HG03520 (cell line): ENCODE measurements at regions not wholly inside any gene's neighbourhood (a gene's known extent, or its start where the extent isn't known, plus 50 kb on each side); places are given as distances from the start of the nearest gene placed in this dataset.

Experiments used
- ATAC-seq: cut with Tn5 transposase; IDR thresholded peaks from one replicate; pipeline ENCODE4 v1.9.1; 2021; ENCODE audit warnings: mild to moderate bottlenecking, moderate library complexity; ENCODE audit not compliant: unreplicated experiment

DNA sequence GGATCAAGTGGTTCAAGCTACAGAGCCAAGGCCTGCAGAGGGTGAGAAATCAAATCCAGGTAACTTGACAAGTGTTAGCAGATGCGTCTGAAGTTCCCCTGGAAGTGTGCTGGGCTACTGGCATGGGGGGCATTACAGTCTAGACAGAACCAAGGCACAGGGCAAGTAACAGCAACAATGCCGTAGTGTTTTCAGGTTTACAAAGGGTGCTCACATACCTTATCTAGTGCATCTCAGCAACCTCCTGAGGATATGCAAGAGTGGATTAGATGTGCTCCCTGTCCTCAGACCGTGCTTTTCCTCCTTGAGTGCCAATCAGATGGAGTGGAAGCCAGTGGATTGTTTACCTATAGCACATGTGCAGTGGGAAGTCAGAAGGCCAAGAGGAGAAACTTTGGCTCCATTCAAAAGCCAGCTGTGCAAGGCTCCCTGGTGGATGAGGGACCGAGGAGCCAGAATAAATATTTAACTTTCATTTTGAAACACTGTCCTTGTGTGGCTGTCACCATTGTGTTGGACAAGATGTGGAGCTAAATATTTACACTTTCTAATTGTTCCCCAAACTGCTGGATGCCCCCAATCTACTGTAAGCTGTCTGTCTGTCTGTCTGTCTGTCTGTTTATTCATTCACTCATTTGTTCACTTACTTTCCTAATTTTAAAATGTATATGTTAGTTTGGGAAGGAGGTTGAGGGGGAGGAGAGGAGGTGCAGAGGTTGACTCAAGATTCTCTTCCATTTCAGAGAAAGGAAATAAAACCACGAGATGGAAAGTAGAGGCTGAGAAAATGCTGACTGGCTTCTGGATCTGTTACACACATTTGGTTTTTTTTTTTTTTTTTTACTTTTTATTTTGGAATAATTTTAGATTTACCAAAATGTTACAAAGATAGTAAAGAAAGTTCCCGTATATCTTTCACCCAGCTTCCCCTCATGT is 184.0 kb upstream of the PARP11 start:
- ATAC-seq, result no peak

DNA sequence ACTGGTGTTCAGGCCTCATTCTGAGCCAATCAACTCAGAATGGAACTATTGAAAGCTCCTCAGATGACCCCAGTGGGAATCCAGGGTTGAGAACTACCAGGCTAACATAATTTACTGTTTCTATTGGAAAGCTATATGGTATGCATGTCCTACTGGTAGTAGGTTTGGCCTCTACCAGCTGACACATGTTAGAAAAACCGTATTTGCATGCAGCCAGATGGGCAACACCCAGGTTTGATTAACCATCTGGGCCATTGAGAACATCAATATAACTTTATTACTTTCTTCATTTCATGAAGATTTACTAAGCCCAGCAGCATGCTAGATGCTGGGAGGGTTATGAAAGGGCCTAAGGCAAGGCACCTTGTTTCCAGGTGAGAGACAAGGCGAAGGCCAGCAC is 181.4 kb upstream of the PARP11 start:
- no peak for ATAC-seq

DNA sequence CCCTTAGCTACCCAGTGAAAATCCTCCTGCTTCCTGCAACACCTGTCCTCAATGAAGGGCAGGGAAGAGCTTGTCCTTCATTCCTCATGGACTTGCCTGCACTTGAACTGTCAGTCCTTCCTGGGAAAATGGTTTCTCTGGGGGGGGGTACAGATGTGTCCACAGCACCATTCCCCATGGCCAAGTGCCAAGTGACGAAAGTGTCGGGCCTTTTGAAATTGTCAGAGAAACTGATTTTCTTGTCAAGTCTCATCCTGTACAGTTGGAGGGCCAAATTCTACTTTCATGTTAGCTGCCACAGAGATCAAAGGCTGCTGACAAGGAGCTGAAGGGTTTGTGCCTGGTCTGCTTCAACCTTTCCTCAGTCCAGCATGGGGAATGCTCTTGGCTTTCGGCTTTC is 179.5 kb upstream of the PARP11 start:
- no peak for ATAC-seq

DNA sequence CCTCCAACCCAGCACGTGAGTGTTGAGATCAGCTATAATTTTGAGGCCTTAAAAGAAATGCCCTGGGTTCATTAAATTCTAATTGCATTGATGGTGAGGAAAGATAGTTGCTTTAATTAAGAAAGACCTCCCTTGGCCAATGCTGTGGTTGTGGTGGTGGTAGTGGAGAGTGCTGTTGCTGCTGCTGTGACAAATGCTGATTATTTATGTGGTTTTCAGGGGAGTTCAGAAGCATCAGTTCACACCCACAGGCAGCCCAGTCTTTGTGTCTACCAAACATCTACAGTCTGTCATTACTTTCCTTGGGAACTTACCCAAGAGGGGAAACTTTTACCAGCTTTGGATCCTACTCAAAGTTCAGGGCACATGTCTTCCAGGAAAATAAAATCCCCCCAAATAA is 178.4 kb upstream of the PARP11 start:
- no peak for ATAC-seq

DNA sequence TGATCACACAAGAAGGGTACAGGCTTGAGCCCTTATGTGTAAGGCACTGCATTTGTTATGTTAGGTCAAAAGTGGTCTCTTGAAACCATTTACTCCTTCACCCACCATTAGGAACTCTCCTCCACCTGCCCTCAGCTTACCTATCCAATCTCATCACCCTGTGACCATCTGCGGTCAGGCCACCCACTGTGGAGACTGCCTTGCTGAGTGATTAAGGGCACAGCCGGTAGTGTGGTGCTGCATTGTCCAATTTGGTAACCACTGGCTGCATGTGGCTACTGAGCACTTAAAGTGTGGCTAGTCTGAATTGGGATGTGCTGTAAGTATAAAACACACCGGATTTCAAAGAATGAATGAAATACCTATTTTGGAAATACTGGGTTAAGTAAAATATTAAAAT is 177.1 kb upstream of the PARP11 start:
- ATAC-seq, result no peak

DNA sequence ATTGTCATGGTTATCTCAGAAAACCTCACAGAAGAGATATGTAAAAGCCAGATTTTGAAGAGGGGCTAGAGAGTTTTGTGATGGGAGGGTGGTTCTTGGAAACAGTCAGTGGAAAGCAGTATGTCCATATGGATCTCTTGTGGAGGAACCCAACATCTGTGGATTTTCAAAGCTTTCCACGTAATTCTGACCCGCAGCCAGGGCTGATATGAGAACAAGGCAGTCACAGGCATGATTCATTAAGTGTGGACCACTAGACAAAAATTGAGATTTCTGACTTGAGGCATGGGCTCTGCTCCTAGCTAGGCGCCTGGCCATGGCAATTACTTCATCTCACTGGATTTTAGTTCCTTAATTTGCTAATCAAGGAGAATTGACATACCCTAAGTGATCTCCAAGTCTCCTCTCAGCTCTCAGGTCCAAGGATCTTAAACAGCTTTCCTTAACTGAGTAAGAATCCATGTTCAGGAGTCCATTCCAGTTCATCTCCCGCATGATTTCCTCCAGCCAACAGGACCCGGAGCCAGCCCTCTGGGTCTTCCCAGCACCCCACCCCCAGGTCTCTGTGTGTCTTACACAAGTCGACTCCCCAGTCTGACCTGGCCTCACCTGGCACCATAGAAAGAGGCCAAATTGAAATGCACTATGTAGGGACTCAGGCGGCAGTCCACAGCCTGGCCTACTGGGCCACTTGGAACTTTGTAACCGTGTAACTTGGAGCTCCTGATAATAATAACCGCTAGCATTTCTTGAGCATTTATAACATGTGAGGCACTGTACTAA is 176.3 kb upstream of the PARP11 start:
- no peak for ATAC-seq

DNA sequence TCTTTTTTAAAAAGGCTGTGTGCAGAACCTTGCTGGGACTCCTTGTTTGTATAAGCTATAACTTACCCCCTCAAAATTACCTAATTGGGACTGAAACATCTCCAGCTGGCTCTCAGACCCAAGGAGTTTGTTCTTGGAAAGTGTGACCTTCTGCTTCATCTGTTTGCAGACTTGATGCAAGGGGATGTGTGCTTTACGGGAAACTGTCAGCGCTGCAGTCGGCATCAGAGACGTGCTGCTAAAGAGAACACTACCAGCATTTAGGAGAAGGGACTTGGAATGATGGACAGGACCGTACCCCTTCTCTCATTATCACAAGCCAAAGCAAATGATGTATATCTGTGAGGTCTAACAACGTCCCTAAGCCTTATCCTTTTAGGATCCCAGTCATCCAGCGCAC is 174.2 kb upstream of the PARP11 start:
- ATAC-seq, result no peak

DNA sequence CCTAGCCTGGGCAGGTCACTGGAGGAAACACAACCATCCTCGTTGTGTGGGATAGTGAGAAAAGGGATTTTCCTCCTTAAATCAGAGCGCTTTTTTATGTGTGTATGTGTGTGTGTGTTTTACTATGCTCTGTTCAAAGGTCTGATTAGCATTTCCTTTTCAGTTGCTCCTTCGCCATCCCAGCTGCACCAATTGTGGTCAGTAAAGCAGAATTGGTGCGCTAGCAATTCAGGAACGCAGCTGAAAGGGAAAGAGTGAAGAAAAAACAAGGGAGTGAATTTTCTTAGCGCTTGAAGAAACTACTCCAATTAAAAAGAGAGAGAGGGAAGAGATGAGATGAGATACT is 173.3 kb upstream of the PARP11 start:
- no peak for ATAC-seq

DNA sequence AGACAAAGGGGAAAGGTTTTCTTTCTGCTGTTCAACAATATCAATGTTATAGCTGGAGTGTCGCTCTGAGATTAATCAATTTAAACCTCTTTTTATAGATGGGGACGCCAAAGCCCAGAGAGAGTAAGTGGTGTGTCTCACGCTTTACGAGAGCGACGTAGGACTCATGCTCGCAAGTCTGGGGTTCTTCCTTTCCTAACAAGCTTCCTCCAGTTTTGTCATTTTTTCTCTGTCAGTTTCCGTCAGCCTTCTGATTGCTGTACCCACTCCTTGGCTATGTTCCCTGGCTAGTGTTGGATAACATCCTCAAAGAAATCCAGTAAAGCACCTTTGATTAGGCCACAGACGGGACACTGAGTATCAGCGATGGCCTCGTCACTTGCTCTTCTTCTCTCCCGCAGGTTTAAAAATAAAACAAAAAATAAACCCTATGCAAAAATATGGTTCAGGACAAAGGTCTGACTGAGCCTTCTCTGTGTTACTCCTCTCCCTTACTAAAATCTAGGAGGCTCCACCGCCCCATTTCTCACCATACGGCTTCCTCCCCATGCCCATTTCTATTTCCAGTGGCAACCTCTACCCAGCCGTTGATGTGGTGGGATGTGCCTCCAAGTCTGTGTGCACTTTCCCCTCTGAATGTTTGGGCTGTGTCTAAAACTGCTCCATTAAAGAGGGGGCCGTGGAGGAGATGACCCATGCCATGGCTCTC is 172.7 kb upstream of the PARP11 start:
- ATAC-seq, result no peak

DNA sequence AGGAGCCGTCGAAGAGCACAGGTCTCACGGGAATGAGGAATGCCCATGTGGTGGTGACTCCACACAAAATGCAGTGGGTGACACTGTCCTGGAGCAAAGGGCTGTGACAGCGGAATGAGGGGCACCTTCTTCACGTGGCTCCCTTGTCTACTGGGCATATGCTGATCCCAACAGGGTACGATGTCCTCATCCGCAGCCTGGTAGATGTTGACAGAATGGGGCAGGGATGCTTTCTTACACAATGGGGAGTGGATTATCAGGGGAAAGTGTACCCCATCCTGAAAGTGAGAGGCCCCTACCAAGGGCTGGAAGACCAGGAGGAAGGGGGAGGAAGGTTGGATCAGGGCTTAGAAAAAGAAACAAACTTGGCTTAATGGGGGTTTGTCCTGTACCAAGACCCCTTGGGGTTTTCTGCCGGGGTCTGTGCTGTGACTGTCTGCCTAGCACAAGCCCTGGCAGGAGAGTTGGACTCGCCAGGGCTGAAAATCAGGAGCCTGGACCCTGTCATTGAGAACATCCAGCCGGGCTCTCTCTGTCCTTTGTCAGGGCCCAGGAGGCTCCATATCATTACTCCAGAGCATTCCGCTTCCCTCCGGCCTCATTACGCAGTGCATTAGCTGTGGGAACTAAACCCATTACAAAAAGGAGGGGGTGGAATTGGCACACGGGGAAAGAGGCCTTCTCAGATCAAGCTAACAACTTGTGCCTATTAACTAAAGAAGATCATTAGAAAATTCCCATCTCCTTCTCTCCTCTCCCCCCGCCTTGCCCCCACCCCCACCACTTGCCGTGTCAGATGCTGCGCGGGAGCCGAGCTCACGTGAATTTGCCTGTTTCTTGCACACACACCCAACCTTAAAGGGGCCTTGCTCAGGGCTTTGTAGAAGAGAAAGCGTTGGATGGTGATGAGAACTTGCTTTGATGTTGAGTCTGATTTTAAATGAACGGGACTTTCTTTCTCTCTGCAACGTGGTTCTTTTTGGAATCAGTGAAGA is 171.8 kb upstream of the PARP11 start:
- ATAC-seq, result no peak

DNA sequence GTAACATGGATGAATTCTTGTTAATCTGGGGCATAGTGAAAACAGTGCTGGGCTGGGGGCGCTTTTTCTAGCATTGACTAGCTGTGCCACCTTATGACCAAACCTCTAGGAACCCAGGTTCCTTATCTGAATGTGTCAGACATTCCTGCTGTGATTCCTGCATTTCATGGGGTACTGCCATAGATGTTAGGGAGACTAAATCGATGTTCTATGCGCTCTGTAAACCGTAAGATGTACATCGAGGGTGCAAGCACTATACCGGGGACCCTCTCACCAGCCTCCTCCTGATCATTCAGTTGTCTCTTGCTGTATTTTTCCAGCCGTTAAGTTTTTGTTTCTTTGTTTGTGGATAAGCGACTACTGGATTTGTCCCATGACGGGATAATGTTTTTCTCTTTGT is 170.9 kb upstream of the PARP11 start:
- ATAC-seq, result no peak

DNA sequence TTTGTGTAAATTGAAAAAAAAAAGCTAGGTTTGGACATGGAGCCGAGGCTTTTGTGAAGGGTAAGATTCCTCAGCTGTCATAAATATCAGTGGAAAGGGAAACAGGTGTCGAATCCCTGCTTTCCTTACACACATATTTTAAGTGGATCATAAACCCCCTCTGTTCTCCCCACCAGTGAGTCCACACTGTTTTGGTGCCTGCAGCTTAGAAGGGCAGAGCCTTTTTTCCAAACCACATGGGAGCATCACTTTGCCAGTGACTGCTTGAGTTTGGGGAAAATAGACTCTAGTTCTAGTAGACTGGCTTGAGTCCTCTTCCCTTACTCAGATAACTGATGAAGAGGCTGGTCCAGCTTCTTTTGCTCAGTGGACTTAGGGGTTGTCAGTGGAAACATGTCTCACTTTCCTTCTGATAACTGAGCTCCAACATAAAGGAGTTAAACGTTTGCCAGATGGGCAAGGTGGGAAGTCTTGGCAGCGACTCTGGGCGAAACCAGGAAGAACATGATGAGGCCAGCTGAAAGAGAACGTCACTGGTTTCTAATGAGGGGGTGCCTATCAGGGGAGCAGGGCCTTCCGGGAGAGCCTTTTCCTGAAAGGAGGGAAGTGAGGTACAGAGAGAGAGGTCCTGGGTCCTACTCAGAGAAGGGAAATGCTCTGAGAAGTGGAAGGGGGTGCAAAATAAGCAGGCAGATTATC is 168.1 kb upstream of the PARP11 start:
- ATAC-seq, result no peak

DNA sequence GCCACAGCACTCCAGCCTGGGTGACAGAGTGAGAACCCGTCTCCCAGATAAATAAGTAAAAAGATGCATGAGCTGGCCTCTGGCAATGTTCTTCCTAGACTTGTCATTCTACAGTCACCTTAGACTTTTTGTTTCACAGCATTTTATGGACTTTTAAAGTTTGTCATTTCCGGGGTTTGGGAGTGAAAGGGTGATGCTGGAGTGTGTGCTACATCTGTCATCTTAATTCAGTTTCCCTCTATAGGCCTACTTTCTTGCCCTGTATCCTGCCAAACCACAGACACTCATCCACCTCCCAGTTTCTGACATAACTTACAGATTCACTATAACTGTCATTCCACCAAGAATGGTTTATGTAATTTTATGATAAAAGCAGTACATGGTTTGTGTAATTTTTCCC is 166.7 kb upstream of the PARP11 start:
- ATAC-seq, result no peak

DNA sequence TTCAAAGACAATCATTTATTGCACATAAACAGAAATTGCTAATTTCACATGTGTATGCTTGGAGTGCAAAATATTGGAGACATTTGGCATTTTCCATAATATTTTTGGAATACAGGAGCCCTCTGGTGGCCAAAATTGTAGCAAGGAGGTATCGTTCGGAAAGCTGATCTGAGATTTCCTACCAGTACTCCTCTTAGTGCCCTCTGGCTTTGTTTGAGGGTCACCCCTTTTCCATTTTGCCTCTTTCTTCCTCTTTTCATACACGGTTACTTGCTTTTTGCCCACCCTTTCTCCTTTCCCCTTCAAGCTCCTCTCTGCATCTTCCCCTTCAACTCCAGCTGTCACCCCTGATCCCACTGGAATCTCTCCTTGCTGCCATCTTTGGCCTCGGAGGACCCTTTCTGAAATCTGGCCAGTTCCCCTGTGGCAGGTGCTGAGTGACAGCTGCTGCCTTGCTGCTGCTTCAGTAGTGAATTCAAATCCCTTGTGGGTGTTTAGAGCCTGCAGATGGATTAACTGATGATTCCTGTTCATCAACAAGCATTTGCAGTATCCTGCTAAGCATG is 164.6 kb upstream of the PARP11 start:
- ATAC-seq, result no peak

DNA sequence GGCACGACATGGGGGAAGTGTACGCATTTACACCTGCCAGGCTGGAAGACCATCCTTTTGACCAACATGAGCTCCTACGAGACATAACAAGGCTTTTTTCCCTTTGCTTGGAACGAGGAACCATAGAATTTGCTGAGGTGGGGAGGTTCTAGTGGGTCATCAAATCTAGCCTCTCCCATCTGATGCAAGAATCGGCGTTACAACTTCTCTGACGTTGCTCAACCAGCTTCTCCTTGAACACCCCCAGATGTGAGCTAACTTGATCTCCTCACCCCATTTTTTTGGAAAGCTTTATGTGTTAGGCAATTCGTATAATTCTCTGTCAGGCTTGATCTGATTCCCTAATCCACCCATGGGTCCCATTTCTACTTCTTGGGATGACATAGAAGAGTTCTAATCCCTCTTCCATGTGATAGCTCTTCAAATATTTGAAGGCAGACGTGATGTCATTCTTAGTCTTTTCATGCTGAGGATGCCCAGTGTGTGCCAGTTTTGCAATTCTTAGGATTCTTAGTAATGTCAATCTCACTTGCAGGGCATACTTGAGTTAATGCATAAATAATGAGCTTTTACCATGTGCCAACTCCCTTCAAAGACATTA is 163.6 kb upstream of the PARP11 start:
- no peak for ATAC-seq

DNA sequence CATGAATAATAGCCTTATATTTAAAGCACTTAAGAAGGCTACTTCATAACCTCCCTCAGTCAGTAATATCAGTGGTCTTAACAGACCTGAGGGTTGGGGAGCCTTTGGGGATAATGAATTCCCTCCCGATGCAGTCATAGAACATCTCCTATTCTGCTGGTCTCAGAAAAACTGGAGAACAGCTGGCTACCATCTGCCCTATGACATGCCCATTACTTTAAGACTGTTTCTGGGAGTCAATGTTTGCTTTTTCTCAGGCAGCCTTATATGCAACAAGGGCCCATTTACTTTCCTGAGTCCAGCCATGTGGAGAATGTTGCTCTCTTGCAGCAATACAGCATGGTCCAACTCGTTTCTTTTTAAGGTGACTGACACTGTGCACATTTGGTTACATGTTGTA is 161.7 kb upstream of the PARP11 start:
- no peak for ATAC-seq

DNA sequence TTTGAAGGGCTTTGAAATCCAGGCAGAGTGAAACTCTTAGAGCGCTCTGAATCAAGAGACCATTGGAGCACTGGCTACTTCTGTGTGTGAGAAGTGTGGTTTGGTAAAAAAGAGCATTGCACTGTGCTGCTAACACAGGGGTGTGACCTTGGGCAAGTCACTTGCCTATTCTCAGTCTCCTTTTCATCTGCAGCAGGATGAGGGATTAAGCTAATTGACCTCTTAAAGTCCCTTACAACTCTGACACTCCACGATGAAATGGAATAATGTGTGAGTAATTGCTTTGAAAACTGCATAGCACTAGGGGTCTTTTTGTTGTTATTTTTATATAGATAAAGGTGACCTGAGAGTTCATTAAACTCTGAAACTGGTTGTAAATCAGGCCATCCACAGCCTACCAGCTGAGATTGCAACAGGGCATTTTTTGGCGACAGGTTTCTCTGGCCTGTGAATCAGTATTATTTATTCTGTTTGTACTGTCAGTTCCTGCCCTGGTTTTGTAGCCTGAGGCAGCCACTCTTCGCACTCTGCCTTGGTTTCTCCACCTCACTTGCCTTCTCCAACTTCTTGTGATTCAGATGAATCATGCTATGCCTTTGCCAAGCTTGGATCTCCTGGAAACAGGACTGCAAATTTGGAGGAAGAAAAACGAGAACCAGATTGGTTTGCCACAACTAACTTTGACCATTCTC is 159.9 kb upstream of the PARP11 start:
- ATAC-seq, result no peak

DNA sequence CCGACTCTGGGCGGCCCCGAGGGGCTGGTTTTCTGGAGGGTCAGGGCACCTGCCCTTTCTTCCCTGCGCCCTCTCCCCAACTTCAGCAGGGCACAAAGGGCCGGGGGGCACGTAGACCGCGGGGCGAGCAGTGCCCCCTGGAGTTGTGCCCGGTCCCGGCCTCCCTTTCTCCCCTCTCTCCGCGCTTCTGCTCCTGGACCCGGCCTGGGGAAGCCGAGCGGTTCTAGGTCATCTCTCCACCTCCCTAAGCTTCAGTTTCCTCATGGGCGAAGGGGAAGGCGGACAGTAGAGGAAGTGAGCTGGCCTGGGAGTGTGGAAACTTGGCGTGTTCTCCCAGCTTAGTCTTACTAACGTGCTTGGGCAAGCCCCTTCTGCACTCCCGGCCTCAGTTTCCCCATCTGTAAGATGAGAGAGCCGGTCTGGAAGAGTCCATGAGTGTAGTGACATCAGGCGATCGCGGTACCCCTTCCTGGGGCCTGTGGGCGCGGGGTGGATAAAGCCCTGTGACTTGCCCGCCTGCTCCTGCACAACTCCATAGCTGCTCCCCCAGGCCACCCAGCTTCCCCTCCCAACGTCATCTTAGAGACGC is 158.6 kb upstream of the PARP11 start:
- ATAC-seq, result no peak
